ENCODE measurements at regions not wholly inside any gene's neighbourhood (a gene's known extent, or its start where the extent isn't known, plus 50 kb on each side); places are given as distances from the start of the nearest gene placed in this dataset.

GRCh38 chr18:27746241-27746640, 430.7 kb downstream of the CDH2 start (continued):
- TF ChIP-seq, protein P1, sequence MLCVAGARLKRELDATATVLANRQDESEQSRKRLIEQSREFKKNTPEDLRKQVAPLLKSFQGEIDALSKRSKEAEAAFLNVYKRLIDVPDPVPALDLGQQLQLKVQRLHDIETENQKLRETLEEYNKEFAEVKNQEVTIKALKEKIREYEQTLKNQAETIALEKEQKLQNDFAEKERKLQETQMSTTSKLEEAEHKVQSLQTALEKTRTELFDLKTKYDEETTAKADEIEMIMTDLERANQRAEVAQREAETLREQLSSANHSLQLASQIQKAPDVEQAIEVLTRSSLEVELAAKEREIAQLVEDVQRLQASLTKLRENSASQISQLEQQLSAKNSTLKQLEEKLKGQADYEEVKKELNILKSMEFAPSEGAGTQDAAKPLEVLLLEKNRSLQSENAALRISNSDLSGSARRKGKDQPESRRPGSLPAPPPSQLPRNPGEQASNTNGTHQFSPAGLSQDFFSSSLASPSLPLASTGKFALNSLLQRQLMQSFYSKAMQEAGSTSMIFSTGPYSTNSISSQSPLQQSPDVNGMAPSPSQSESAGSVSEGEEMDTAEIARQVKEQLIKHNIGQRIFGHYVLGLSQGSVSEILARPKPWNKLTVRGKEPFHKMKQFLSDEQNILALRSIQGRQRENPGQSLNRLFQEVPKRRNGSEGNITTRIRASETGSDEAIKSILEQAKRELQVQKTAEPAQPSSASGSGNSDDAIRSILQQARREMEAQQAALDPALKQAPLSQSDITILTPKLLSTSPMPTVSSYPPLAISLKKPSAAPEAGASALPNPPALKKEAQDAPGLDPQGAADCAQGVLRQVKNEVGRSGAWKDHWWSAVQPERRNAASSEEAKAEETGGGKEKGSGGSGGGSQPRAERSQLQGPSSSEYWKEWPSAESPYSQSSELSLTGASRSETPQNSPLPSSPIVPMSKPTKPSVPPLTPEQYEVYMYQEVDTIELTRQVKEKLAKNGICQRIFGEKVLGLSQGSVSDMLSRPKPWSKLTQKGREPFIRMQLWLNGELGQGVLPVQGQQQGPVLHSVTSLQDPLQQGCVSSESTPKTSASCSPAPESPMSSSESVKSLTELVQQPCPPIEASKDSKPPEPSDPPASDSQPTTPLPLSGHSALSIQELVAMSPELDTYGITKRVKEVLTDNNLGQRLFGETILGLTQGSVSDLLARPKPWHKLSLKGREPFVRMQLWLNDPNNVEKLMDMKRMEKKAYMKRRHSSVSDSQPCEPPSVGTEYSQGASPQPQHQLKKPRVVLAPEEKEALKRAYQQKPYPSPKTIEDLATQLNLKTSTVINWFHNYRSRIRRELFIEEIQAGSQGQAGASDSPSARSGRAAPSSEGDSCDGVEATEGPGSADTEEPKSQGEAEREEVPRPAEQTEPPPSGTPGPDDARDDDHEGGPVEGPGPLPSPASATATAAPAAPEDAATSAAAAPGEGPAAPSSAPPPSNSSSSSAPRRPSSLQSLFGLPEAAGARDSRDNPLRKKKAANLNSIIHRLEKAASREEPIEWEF (IDR thresholded peaks at IDR 0.05; ENCODE audit: insufficient replicate concordance, low read depth, low read length) = no peak
- TF ChIP-seq ZBTB40 (IDR thresholded peaks at IDR 0.05; ENCODE audit: borderline replicate concordance) (no peak), ZNF622 (IDR thresholded peaks at IDR 0.05) (no peak), FOXM1 (IDR thresholded peaks at IDR 0.05; ENCODE audit: low read depth, low read length) (no peak)

Measured in GM12878 (cell line).